ENCODE measurements at regions not wholly inside any gene's neighbourhood (a gene's known extent, or its start where the extent isn't known, plus 50 kb on each side); places are given as distances from the start of the nearest gene placed in this dataset.

DNA sequence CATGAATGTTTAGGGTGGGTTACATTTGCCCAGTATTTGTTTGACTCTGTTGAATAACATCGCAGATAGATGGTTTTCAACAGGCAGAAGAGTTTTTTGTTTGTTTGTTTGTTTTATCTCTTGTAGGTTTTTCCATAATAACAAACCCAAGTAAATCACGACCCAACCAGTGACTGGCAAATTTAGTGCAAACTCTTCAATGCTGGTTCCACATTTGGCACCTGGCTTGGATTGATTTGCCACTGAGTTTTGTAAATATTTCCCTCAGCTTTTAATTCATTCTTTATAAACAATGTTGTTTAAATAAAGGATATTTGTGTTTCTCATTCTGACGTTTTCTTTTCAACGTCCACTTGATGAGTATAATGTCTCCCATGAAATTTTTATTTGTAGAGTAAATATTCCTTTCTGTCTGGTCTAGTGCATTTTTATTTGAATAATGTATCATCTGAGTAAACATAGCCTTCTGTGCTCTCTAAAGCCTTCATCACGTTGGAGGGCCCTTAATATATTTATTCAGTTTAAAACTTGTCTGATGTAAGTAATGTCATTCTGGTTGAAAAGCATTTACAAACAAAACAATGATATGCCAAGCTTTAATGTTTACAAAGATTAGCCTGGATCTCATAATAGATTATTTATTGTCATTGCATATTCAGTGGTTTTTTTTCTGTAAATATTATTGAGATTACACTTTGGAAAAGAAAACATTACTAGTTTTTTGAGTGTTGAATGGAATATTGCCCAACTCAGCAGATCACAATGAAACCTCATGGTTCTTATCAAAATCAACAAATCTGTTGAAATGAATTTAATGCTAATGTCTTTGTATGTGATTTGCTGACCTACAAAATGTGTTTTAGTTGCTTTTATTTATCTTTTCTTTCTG lies 90.4 kb upstream of the PEG3 start:
- no peak for FAIRE-seq

More for the DNA sequence above, 90.4 kb upstream of the PEG3 start:
- Histone ChIP-seq H2AK5ac (ENCODE audit: low read depth, low read length) (no peak overlapping the region), H4K20me1 (replicated peaks in 1 of 2; ENCODE audit: control insufficient read depth in 1 of 2, insufficient read depth in 2 of 2, low read length in 2 of 2) (no peaks in the 10 kb centered on the region), H3K79me2 (ENCODE audit: control insufficient read depth in 1 of 2, insufficient read depth in 2 of 2, low read length in 2 of 2) (no peaks in the 10 kb centered on the region), H3K27ac (ENCODE audit: low read depth, low read length) (no peak overlapping the region), H2BK15ac (ENCODE audit: low read length) (no peak overlapping the region), H4K8ac (ENCODE audit: extremely low read depth, insufficient read depth, low read length) (no peak overlapping the region), H3K4me1 (replicated peaks in 1 of 4; ENCODE audit: control insufficient read depth in 3 of 4, insufficient read depth in 4 of 4, low read length in 3 of 4) (no peaks in the 10 kb centered on the region), H3K4ac (replicated peaks; ENCODE audit: insufficient read length, low read depth, low read length) (no peak overlapping the region), H4K91ac (replicated peaks; ENCODE audit: insufficient read length, low read length) (no peak overlapping the region), H2BK12ac (ENCODE audit: low read depth, low read length) (no peak overlapping the region), H3K23me2 (ENCODE audit: low read depth, low read length) (no peaks in the 10 kb centered on the region), H4K5ac (ENCODE audit: insufficient read length, low read depth, low read length) (no peak overlapping the region), H3K23ac (ENCODE audit: insufficient read length) (no peak overlapping the region), H3K56ac (replicated peaks; ENCODE audit: insufficient read length, low read depth, low read length) (no peak overlapping the region), H2BK5ac (ENCODE audit: low read depth, low read length) (no peak overlapping the region), H2BK20ac (ENCODE audit: low read length) (no peak overlapping the region), H3K9ac (replicated peaks in 1 of 4; ENCODE audit: extremely low read depth in 1 of 4, low read depth in 3 of 4, low read length in 3 of 4) (no peak overlapping the region), H3K18ac (ENCODE audit: extremely low read depth, low read length) (no peak overlapping the region), H3K27me3 (replicated peaks in 1 of 4; ENCODE audit: control insufficient read depth in 3 of 4, extremely low read depth in 1 of 4, insufficient read depth in 3 of 4, low read length in 3 of 4) (no peaks in the 10 kb centered on the region), H3K36me3 (ENCODE audit: control insufficient read depth in 2 of 4, insufficient read depth in 4 of 4, low read length in 3 of 4) (no peaks in the 10 kb centered on the region), H2BK120ac (replicated peaks; ENCODE audit: low read depth, low read length) (no peak overlapping the region), H3K79me1 (ENCODE audit: low read depth, low read length) (no peaks in the 10 kb centered on the region), H2AFZ (ENCODE audit: low read length) (no peak overlapping the region), H3K4me2 (ENCODE audit: insufficient read depth in 1 of 2, low read depth in 2 of 2, low read length in 2 of 2) (no peak overlapping the region), H3K14ac (ENCODE audit: insufficient read length) (no peak overlapping the region), H3K4me3 (ENCODE audit: extremely low read depth in 1 of 4, insufficient read depth in 2 of 4, low read depth in 3 of 4, low read length in 4 of 4) (no peak overlapping the region), H3K9me3 (ENCODE audit: insufficient read depth in 2 of 2, low read depth in 1 of 2, low read length in 1 of 2) (peaks cover 70 to 87% of the 10 kb centered on the region in 2 experiments)
- DNase-seq (ENCODE audit: low read depth in 1 of 2, low spot score in 2 of 2) = no peak
- CTCF ChIA-PET (ENCODE audit: partially characterized antibody) = no interaction called here
- POLR2A ChIA-PET (ENCODE audit: partially characterized antibody) = no interaction called here
- TF ChIP-seq JUN (IDR thresholded peaks at IDR 0.05; ENCODE audit: low read depth, low read length) (no peak), EGR1 (IDR thresholded peaks at IDR 0.05; ENCODE audit: borderline replicate concordance, low read depth, low read length) (no peak), TBP (IDR thresholded peaks at IDR 0.05; ENCODE audit: low read depth, low read length) (no peak), ZNF274 (IDR thresholded peaks at IDR 0.05; ENCODE audit: borderline replicate concordance, extremely low read depth, low read length) (no peak), BRCA1 (IDR thresholded peaks at IDR 0.05; ENCODE audit: low read depth, low read length) (no peak), PHF8 (conservative IDR thresholded peaks at IDR 0.05; ENCODE audit: low read depth, low read length) (no peak), SRF (IDR thresholded peaks at IDR 0.05; ENCODE audit: low read depth, low read length) (no peak)
- TF ChIP-seq, protein P1, sequence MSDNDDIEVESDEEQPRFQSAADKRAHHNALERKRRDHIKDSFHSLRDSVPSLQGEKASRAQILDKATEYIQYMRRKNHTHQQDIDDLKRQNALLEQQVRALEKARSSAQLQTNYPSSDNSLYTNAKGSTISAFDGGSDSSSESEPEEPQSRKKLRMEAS (IDR thresholded peaks at IDR 0.05) = no peak
- TF ChIP-seq, protein P2, sequence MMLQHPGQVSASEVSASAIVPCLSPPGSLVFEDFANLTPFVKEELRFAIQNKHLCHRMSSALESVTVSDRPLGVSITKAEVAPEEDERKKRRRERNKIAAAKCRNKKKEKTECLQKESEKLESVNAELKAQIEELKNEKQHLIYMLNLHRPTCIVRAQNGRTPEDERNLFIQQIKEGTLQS (IDR thresholded peaks at IDR 0.05; ENCODE audit: insufficient read depth, low read depth, low read length) = no peak
- 55% methylated on average over 5 of the region's 5 CpGs; no CpG with 5 or more reads in 1 of the 2 experiments for WGBS, 2 experiments (ENCODE audit: extremely low coverage in 1 of 2, insufficient coverage in 1 of 2, insufficient read length in 1 of 2, insufficient replicate concordance in 2 of 2, low coverage in 1 of 2, low lambda C conversion rate in 2 of 2, missing lambda C conversion rate in 1 of 2)
